Liver (tissue), 3 donors: ENCODE measurements at regions not wholly inside any gene's neighbourhood (a gene's known extent, or its start where the extent isn't known, plus 50 kb on each side); places are given as distances from the start of the nearest gene placed in this dataset.

Experiments
- ATF3 ChIP-seq: IDR thresholded peaks from 2 replicates; pipeline ENCODE4 v1.6.1; 2016; ENCODE audit warnings: antibody characterized with exemption
- CTCF ChIP-seq: fragments of 150-350 bp; IDR thresholded peaks from 2 replicates; pipeline ENCODE4 v1.5.1; 2017; ENCODE audit warnings: improper control_type of control experiment, low read depth, low read length; ENCODE audit not compliant: missing input control
- EGR1 ChIP-seq, 2 donors: IDR thresholded peaks; 2 replicates each; pipeline ENCODE4 v1.6.1; 2016 to 2018; ENCODE audit warnings: antibody characterized with exemption in 2 of 2, low read depth in 2 of 2
- FOXA1 ChIP-seq: IDR thresholded peaks from 2 replicates; pipeline ENCODE4 v1.6.1; 2016; ENCODE audit warnings: antibody characterized with exemption
- GABPA ChIP-seq, 2 donors: IDR thresholded peaks in 1 of 2; conservative IDR thresholded peaks in 1 of 2; 2 replicates each; pipeline ENCODE4 v1.6.1; 2016; ENCODE audit warnings: antibody characterized with exemption in 2 of 2, mild to moderate bottlenecking in 1 of 2, moderate library complexity in 1 of 2
- JUND ChIP-seq, 2 donors: IDR thresholded peaks; 2 replicates each; pipeline ENCODE4 v1.6.1; 2016; ENCODE audit warnings: antibody characterized with exemption in 2 of 2
- MAX ChIP-seq: IDR thresholded peaks from 2 replicates; pipeline ENCODE4 v1.6.1; 2016; ENCODE audit warnings: antibody characterized with exemption
- NR2F2 ChIP-seq: IDR thresholded peaks from 2 replicates; pipeline ENCODE4 v1.6.1; 2016; ENCODE audit warnings: antibody characterized with exemption
- RXRA ChIP-seq, 2 donors: IDR thresholded peaks; 2 replicates each; pipeline ENCODE4 v1.6.1; 2017 to 2018; ENCODE audit warnings: antibody characterized with exemption in 2 of 2, mild to moderate bottlenecking in 1 of 2
- SP1 ChIP-seq: IDR thresholded peaks from 2 replicates; pipeline ENCODE4 v1.6.1; 2018; ENCODE audit warnings: antibody characterized with exemption, mild to moderate bottlenecking
- YY1 ChIP-seq: IDR thresholded peaks from 2 replicates; pipeline ENCODE4 v1.6.1; 2016; ENCODE audit warnings: antibody characterized with exemption, mild to moderate bottlenecking
- donor health status: healthy.
- donor health status: healthy.

- no peak for TF ChIP-seq CTCF
- no peak for TF ChIP-seq EGR1 (IDR thresholded peaks at IDR 0.05; ENCODE audit: low read depth in 2 of 2)
- no peak for TF ChIP-seq NR2F2
- no peak for TF ChIP-seq YY1
- TF ChIP-seq JUND (IDR thresholded peaks at IDR 0.05), result no peak
- no peak for TF ChIP-seq SP1
- TF ChIP-seq GABPA (IDR thresholded peaks at IDR 0.05 in 1 of 2, conservative IDR thresholded peaks at IDR 0.05 in 1 of 2), result no peak
- TF ChIP-seq ATF3, result no peak
- TF ChIP-seq RXRA (IDR thresholded peaks at IDR 0.05), result no peak
- no peak for TF ChIP-seq MAX
- no peak for TF ChIP-seq FOXA1
Observed at GRCh38 chr2:220356076-220356475, 728.6 kb downstream of the SLC4A3 start.
